Esophagus (tissue), 2 donors: ENCODE measurements at regions not wholly inside any gene's neighbourhood (a gene's known extent, or its start where the extent isn't known, plus 50 kb on each side); places are given as distances from the start of the nearest gene placed in this dataset.

Experiments used
- H3K27ac ChIP-seq, 2 donors: one replicate each; pipeline ENCODE4 v1.5.1; 2013; ENCODE audit warnings: low read depth in 2 of 2, mild to moderate bottlenecking in 2 of 2, inconsistent platforms in 1 of 2, low read length in 1 of 2, moderate library complexity in 1 of 2
- H3K27me3 ChIP-seq, 2 donors: one replicate each; pipeline ENCODE4 v1.6.1; 2013; ENCODE audit warnings: low read length in 2 of 2, control low read depth in 1 of 2, mild to moderate bottlenecking in 1 of 2; ENCODE audit not compliant: insufficient read depth in 2 of 2, control insufficient read depth in 1 of 2
- H3K36me3 ChIP-seq, 2 donors: one replicate each; pipeline ENCODE4 v1.6.1; 2013; ENCODE audit warnings: low read length in 1 of 2; ENCODE audit not compliant: control insufficient read depth in 2 of 2, insufficient read depth in 2 of 2
- H3K4me1 ChIP-seq, 2 donors: one replicate each; pipeline ENCODE4 v1.6.1; 2013; ENCODE audit warnings: low read length in 1 of 2; ENCODE audit not compliant: control insufficient read depth in 2 of 2, insufficient read depth in 2 of 2
- H3K4me3 ChIP-seq, 2 donors: one replicate each; pipeline ENCODE4 v1.5.1; 2013; ENCODE audit warnings: low read length in 2 of 2, mild to moderate bottlenecking in 2 of 2, low read depth in 1 of 2, moderate library complexity in 1 of 2
- H3K9me3 ChIP-seq, 2 donors: one replicate each; pipeline ENCODE4 v1.6.1; 2013; ENCODE audit warnings: mild to moderate bottlenecking in 2 of 2, low read depth in 1 of 2, low read length in 1 of 2, moderate library complexity in 1 of 2; ENCODE audit not compliant: control insufficient read depth in 2 of 2, insufficient read depth in 1 of 2
- WGBS, 2 donors: extraction: QIAGEN DNeasy Blood & Tissue Kit; methylation state at CpG; one replicate each; pipeline ENCODE4 v1.1.7; 2013; 5-methylcytosine and 5-hydroxymethylcytosine counted together
- donor health status: healthy with polysubstance abuse.
- donor health status: Bipolar disorder and iron deficiency.

DNA sequence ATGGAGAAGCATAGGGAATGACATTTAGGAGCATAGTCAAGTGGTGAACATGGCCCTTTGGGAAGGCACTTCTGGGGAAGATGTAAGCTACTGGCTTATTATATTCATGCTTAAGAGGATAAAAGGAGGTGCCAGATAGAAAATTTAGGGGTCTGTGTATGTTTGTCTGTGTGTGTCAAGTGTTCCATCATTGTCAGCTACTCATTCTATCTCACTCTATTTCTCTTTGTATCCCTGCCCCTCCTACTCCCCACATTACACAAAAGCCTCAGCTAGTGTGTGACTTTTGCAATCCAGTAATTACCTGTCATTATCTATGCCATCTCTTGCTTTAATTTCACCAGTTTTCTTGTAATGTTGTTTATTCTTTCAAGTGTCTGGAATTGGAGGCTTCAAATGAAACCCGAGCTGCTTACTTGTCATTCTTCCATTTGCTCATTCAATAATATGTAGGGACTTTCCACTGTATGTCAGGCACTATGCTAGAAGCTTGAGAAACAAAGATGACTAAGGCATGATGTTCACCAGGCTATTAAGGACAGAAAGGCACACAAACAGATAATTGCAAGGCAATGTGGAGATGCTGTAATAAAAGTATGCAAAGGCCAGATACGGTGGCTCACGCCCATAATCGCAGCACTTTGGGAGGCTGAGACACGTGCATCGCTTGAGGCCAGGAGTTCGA lies 229.8 kb upstream of the TEX13C start:
- H3K27me3 ChIP-seq = no peaks in the 10 kb centered on the region
- H3K9me3 ChIP-seq = no peaks in the 10 kb centered on the region
- no peaks in the 10 kb centered on the region for H3K4me1 ChIP-seq
- no peak overlapping the region for H3K27ac ChIP-seq
- 62 to 66% methylated on average over 7 of the region's 7 CpGs for WGBS, 2 donors
- H3K4me3 ChIP-seq = no peak overlapping the region
- no peaks in the 10 kb centered on the region for H3K36me3 ChIP-seq

GRCh38 chrX:125093852-125094251 lies 225.8 kb upstream of the TEX13C start:
- Histone ChIP-seq H3K27me3 (no peaks in the 10 kb centered on the region), H3K27ac (no peak overlapping the region)
- 39 to 59% methylated on average over 3 of the region's 3 CpGs for WGBS, 2 donors

DNA sequence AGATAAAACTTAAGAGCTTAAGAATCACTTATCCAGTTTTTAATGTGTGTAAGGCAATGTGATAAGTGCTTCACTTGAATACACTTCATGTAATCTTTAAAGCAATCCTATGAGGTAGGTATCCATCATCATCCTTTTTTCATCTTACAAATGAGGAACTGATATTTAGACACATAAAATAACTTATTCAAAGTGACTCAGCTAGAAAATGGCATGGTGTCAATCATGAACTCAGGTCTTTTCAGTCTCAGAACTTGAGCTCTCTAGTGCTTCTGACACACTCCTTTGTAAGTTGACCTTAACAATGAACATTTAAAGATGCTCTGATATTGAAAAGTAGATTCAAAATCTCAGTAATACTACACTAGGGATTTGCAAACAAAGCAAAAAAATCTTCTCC lies 224.8 kb upstream of the TEX13C start:
- no peak overlapping the region for H3K4me3 ChIP-seq
- no peaks in the 10 kb centered on the region for H3K36me3 ChIP-seq
- H3K4me1 ChIP-seq = no peaks in the 10 kb centered on the region

More at GRCh38 chrX:125093852-125094251, 225.8 kb upstream of the TEX13C start:
- H3K4me3 ChIP-seq = no peak overlapping the region
- H3K9me3 ChIP-seq = no peaks in the 10 kb centered on the region
- H3K4me1 ChIP-seq = no peaks in the 10 kb centered on the region
- H3K36me3 ChIP-seq = no peaks in the 10 kb centered on the region

DNA sequence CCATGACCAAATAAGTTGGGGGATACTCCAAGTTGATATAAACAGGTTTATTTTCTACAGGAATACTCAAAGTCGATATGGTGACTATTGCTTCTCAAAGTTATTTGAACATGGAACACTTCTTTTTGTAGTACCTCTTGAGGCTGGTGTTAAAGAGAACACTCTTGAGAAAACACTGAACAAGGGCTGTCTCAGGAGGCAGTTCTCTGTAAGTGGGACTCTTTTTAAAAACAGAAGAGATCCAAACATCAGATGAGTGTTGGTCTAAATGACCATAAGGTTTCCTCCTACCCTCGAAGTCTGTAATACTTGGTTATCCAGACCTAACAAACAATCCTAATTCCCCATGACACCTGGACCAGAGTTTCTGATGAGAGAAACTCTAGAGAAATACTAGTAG lies 223.2 kb upstream of the TEX13C start:
- no peak overlapping the region for H3K27ac ChIP-seq
- no peaks in the 10 kb centered on the region for H3K9me3 ChIP-seq
- no peak overlapping the region for H3K4me3 ChIP-seq
- no peaks in the 10 kb centered on the region for H3K36me3 ChIP-seq
- WGBS, 2 donors = 60 to 66% methylated on average over 2 of the region's 2 CpGs
- H3K27me3 ChIP-seq = no peaks in the 10 kb centered on the region
- no peaks in the 10 kb centered on the region for H3K4me1 ChIP-seq

More for the DNA sequence above, 224.8 kb upstream of the TEX13C start:
- H3K27ac ChIP-seq = no peak overlapping the region
- no peaks in the 10 kb centered on the region for H3K9me3 ChIP-seq
- no peaks in the 10 kb centered on the region for H3K27me3 ChIP-seq

GRCh38 chrX:125096870-125097269 lies 222.8 kb upstream of the TEX13C start:
- 54 to 81% methylated on average over 1 of the region's 1 CpG for WGBS, 2 donors
- Histone ChIP-seq H3K4me3 (no peak overlapping the region), H3K36me3 (no peaks in the 10 kb centered on the region), H3K27ac (no peak overlapping the region), H3K4me1 (no peaks in the 10 kb centered on the region), H3K9me3 (no peaks in the 10 kb centered on the region), H3K27me3 (no peaks in the 10 kb centered on the region)

DNA sequence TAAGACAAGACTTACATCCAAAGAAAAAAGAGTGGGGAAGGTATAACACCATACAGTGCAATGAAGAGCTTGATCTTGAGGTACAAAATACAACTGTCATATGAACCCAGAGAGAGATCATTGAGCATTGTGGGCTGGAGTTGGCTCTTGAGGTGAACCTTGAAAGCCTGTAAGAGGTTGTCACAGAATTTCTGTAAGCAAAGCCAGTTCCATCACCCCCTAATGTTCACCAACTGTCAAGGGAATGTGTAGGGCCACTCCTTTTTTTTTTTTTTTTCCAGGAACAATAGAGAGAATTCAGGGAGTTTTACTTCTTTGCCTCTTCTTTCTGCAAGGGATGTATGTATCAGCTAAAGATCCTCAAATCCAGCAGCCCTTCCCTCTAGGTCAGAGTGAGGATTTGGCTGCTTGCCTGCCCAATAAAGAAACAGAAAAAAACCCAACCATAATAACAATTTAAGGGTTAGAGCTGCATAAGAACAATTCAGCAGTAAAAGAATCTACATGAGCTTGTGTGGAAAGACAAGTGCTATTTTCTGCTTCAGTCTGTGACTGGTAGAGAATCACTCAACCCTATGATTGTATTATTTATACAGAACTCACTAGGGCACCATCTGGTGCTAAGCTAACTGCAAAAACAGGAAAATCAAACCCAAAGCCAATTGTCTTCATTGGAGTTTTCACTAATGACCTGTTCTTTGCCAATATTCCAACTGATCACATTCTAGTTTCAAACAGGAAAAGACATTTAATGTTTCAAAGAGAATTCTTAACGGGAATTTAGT lies 217.5 kb upstream of the TEX13C start:
- 48 to 69% methylated on average over 1 of the region's 1 CpG for WGBS, 2 donors
- Histone ChIP-seq H3K4me3 (no peak overlapping the region), H3K9me3 (no peaks in the 10 kb centered on the region), H3K27me3 (no peaks in the 10 kb centered on the region), H3K4me1 (no peaks in the 10 kb centered on the region), H3K27ac (no peak overlapping the region), H3K36me3 (no peaks in the 10 kb centered on the region)

GRCh38 chrX:125103693-125104092 lies 216.0 kb upstream of the TEX13C start:
- Histone ChIP-seq H3K36me3 (no peaks in the 10 kb centered on the region), H3K9me3 (no peaks in the 10 kb centered on the region), H3K4me1 (no peaks in the 10 kb centered on the region), H3K27ac (no peak overlapping the region), H3K4me3 (no peak overlapping the region), H3K27me3 (no peaks in the 10 kb centered on the region)
- 83 to 95% methylated on average over 11 of the region's 11 CpGs for WGBS, 2 donors

DNA sequence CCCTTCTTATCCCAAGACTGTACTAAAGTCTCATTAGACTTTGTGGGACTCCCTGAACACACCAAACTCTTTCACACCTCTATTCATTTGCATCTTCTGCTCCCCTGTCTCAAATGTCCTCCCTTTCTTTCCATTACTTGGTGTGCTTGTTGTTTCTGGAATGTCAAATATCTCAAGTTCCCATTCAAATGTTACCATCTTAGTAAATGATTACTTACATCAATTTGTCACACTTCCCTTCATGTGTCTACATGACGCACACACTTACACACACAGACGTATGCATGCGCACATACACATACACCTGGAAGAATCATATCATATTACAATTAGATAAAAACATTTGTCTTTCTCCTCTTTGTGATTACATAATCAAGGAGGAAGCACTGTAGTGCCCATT lies 210.8 kb upstream of the TEX13C start:
- Histone ChIP-seq H3K27ac (no peak overlapping the region), H3K27me3 (no peaks in the 10 kb centered on the region), H3K4me3 (no peak overlapping the region), H3K4me1 (no peaks in the 10 kb centered on the region), H3K36me3 (no peaks in the 10 kb centered on the region), H3K9me3 (no peaks in the 10 kb centered on the region)
- WGBS, 2 donors = 85 to 90% methylated on average over 3 of the region's 3 CpGs

- H3K27ac ChIP-seq = no peak overlapping the region
- no peaks in the 10 kb centered on the region for H3K36me3 ChIP-seq
- no peaks in the 10 kb centered on the region for H3K27me3 ChIP-seq
- no peaks in the 10 kb centered on the region for H3K9me3 ChIP-seq
- H3K4me3 ChIP-seq = no peak overlapping the region
- no peaks in the 10 kb centered on the region for H3K4me1 ChIP-seq
Observed at GRCh38 chrX:125131164-125131563, 188.5 kb upstream of the TEX13C start.

DNA sequence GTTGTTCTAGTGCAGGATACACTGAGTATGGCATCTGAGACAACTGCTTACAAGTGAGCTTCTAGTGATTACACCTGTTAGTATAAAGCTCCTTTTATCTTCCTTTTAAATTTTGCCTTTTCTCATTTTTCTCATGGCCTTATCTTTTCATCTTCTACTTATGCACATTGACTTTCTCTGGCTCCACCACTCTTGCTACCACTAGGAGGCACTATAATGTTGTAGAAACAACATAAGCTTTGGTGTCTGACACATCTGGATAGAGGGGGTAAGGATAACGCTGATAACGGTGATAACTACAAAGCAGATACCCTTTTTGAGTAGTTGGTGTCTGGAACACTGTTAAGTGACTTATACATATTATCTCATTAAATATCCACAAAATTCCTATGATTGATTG lies 187.4 kb upstream of the TEX13C start:
- H3K9me3 ChIP-seq = no peaks in the 10 kb centered on the region
- 32 to 45% methylated on average over 2 of the region's 2 CpGs for WGBS, 2 donors
- H3K27ac ChIP-seq = no peak overlapping the region
- H3K4me3 ChIP-seq = no peak overlapping the region
- H3K27me3 ChIP-seq = no peaks in the 10 kb centered on the region
- no peaks in the 10 kb centered on the region for H3K36me3 ChIP-seq
- no peaks in the 10 kb centered on the region for H3K4me1 ChIP-seq
